ENCODE measurements at regions not wholly inside any gene's neighbourhood (a gene's known extent, or its start where the extent isn't known, plus 50 kb on each side); places are given as distances from the start of the nearest gene placed in this dataset.
"Not testable (repeated sequence)": the region's sequence is repeated elsewhere in the genome, so short reads cannot be mapped to it uniquely, and the experiment has no call there.

DNA sequence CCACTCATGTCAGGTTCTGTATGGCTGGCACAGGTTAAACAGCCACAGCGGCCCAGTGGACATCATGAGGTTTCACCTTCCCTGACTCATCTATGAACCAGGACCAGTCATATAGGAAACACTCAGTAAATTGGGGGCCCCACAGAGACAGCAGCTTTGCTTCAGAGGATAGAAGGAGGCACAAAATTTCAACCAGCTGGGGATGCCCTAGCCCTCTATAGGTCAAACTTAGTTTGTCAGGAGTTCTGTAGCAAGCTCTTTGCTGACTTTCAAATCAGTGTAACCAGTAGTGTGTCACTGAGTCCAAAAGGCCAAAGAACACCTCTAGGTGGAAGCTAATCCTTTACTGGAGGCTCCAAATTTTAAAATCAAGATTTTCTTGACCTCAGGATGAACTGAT is 4157.8 kb upstream of the TPTE start:
- not testable (repeated sequence) for DNase-seq (ENCODE audit: low read depth, low spot score); H3K27ac ChIP-seq

- not testable (repeated sequence) for H3K27ac ChIP-seq; DNase-seq (ENCODE audit: low read depth, low spot score)
Measured at GRCh38 chr21:6368824-6369223, 4152.6 kb upstream of the TPTE start.

DNA sequence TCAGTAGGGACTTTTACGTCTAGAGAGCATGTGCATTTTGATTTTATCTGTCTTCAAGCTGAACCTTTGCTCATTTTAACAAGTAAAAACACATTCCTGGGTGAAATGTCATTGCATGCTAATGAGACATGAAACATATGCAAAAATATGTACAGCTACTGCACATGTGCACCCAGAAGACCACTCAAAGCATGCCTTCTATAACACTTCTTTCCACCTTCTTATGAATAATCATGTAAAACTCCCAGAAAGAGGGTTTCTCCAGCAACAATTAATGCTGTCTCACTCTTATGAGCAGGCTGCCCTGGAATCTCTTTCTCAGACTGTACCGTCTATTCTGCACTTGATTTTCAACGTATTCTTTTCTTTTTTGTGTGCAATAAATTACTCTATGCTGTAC is 4148.1 kb upstream of the TPTE start:
- peak overlapping the region; percentile 43 for H3K27ac ChIP-seq
- not testable (repeated sequence) for DNase-seq (ENCODE audit: low read depth, low spot score)

- not testable (repeated sequence) for DNase-seq (ENCODE audit: low read depth, low spot score); H3K27ac ChIP-seq
Measured at GRCh38 chr21:6374232-6374631, 4147.2 kb upstream of the TPTE start.

GRCh38 chr21:6374926-6375325 is 4146.5 kb upstream of the TPTE start:
- DNase-seq (ENCODE audit: low read depth, low spot score) = not testable (repeated sequence)

GRCh38 chr21:6375776-6376175 is 4145.6 kb upstream of the TPTE start:
- H3K27ac ChIP-seq; DNase-seq (ENCODE audit: low read depth, low spot score): not testable (repeated sequence)

More at GRCh38 chr21:6374926-6375325, 4146.5 kb upstream of the TPTE start:
- H3K27ac ChIP-seq = not testable (repeated sequence)

GRCh38 chr21:6376321-6377070 is 4144.9 kb upstream of the TPTE start:
- DNase-seq (ENCODE audit: low read depth, low spot score); H3K27ac ChIP-seq: not testable (repeated sequence)

All from epithelial cell of prostate (primary cell).